ENCODE measurements at regions not wholly inside any gene's neighbourhood (a gene's known extent, or its start where the extent isn't known, plus 50 kb on each side); places are given as distances from the start of the nearest gene placed in this dataset.
A peak's percentile ranks its signal among the peaks of the same experiment; 100 is the strongest.

GRCh38 chr10:23604613-23605012 lies 165.7 kb downstream of the OTUD1 start:
- Histone ChIP-seq H3K36me3 (no peaks in the 10 kb centered on the region), H3K4me1 (no peaks in the 10 kb centered on the region), H3K4me3 (no peak overlapping the region), H3K27me3 (no peaks in the 10 kb centered on the region), H3K27ac (no peak overlapping the region), H3K9me3 (no peaks in the 10 kb centered on the region)
- intact Hi-C loops (cut with DNase I; ENCODE audit: low total_unique reads), result no loop called here
- 58 to 73% (median 62%) methylated on average over 2 of the region's 2 CpGs for WGBS, 5 donors
- no peak for DNase-seq
- no peak for TF ChIP-seq POLR2AphosphoS5 (IDR thresholded peaks at IDR 0.05)

- Histone ChIP-seq H3K4me1 (no peaks in the 10 kb centered on the region), H3K9me3 (no peaks in the 10 kb centered on the region), H3K4me3 (no peak overlapping the region), H3K27me3 (no peaks in the 10 kb centered on the region), H3K36me3 (no peaks in the 10 kb centered on the region), H3K27ac (no peak overlapping the region)
- TF ChIP-seq CTCF (IDR thresholded peaks at IDR 0.05), result no peak
- DNase-seq, result no peak
- 76 to 82% (median 77%) methylated on average over 7 of the region's 7 CpGs for whole genome bisulfite sequencing, 5 donors
- intact Hi-C loops (cut with DNase I; ENCODE audit: low total_unique reads), result no loop called here
These were observed 167.6 kb downstream of the OTUD1 start for GRCh38 chr10:23606456-23606855.

- H3K9me3 ChIP-seq, result no peaks in the 10 kb centered on the region
- intact Hi-C loops (cut with DNase I; ENCODE audit: low total_unique reads), result no loop called here
- H3K4me3 ChIP-seq, result no peak overlapping the region
- no peaks in the 10 kb centered on the region for H3K4me1 ChIP-seq
- no peaks in the 10 kb centered on the region for H3K36me3 ChIP-seq
- TF ChIP-seq CTCF (IDR thresholded peaks at IDR 0.05), result no peak
- TF ChIP-seq POLR2AphosphoS5 (IDR thresholded peaks at IDR 0.05), result no peak
- no peak for TF ChIP-seq POLR2A (IDR thresholded peaks at IDR 0.05)
- TF ChIP-seq EP300 (IDR thresholded peaks at IDR 0.05), result no peak
- H3K27ac ChIP-seq, result no peak overlapping the region
- H3K27me3 ChIP-seq, result no peaks in the 10 kb centered on the region
- no peak for DNase-seq
- WGBS, 5 donors, result 58 to 65% (median 61%) methylated on average over 7 of the region's 7 CpGs
These were observed 170.1 kb downstream of the OTUD1 start for GRCh38 chr10:23608926-23609325.

GRCh38 chr10:23610626-23611307 lies 171.9 kb downstream of the OTUD1 start:
- H3K9me3 ChIP-seq, result no peaks in the 10 kb centered on the region
- H3K4me3 ChIP-seq, result no peak overlapping the region
- no peak overlapping the region for H3K27ac ChIP-seq
- H3K27me3 ChIP-seq, result no peaks in the 10 kb centered on the region
- H3K4me1 ChIP-seq, result no peaks in the 10 kb centered on the region
- H3K36me3 ChIP-seq, result no peaks in the 10 kb centered on the region
- intact Hi-C loops (cut with DNase I; ENCODE audit: low total_unique reads), result no loop called here
- WGBS, 5 donors, result 52 to 72% (median 68%) methylated on average over 4 of the region's 4 CpGs
- TF ChIP-seq CTCF (IDR thresholded peaks at IDR 0.05) (no peak), EP300 (IDR thresholded peaks at IDR 0.05) (no peak), POLR2AphosphoS5 (IDR thresholded peaks at IDR 0.05) (no peak), POLR2A (IDR thresholded peaks at IDR 0.05) (no peak)
- DNase-seq, result peak in 1 of 2 donors; percentile 18

GRCh38 chr10:23611308-23612029 lies 172.6 kb downstream of the OTUD1 start:
- H3K27ac ChIP-seq, result no peak overlapping the region

More at GRCh38 chr10:23611308-23612029, 172.6 kb downstream of the OTUD1 start:
- intact Hi-C loops (cut with DNase I; ENCODE audit: low total_unique reads), result no loop called here
- no peak for DNase-seq
- Histone ChIP-seq H3K36me3 (no peaks in the 10 kb centered on the region), H3K4me1 (no peaks in the 10 kb centered on the region), H3K27me3 (no peaks in the 10 kb centered on the region), H3K9me3 (no peaks in the 10 kb centered on the region), H3K4me3 (no peak overlapping the region)
- WGBS, 5 donors, result 56 to 76% (median 75%) methylated on average over 6 of the region's 6 CpGs
- no peak for TF ChIP-seq EP300 (IDR thresholded peaks at IDR 0.05)
- no peak for TF ChIP-seq POLR2AphosphoS5 (IDR thresholded peaks at IDR 0.05)
- TF ChIP-seq CTCF (IDR thresholded peaks at IDR 0.05), result no peak
- TF ChIP-seq POLR2A (IDR thresholded peaks at IDR 0.05), result no peak
